Pancreas (tissue), 10 donors: ENCODE measurements at regions not wholly inside any gene's neighbourhood (a gene's known extent, or its start where the extent isn't known, plus 50 kb on each side); places are given as distances from the start of the nearest gene placed in this dataset.

Experiments used
- ATAC-seq, 4 donors: fragments of 200-7000 bp; cut with Tn5 transposase; one replicate each; pipeline versions ENCODE4 v1.8.0 to v1.9.1; 2020; ENCODE audit warnings: mild to moderate bottlenecking in 4 of 4, moderate library complexity in 4 of 4
- DNase-seq, 6 donors: peaks; one replicate each; pipeline ENCODE4 v3.0.0-alpha.2; 2020
- FAIRE-seq: peaks from 2 replicates; lab custom pipeline; 2012; peaks lifted over from hg19 to GRCh38; lab: Jason Lieb, UNC
- H3K27ac ChIP-seq, 4 donors: fragments of 200-600 bp; sonication (generic); 1 replicate in 3 of 4; 2 replicates in 1 of 4; pipeline versions ENCODE4 v1.5.0 to v1.8.0; 2020
- H3K27me3 ChIP-seq, 4 donors: fragments of 200-600 bp; one replicate each; pipeline ENCODE4 v1.8.0; 2021
- H3K36me3 ChIP-seq, 3 donors: fragments of 200-600 bp; sonication (generic) in 1 of 3; one replicate each; pipeline versions ENCODE4 v1.5.0 to v1.8.0; 2020 to 2021
- H3K4me1 ChIP-seq, 3 donors: fragments of 200-600 bp; one replicate each; pipeline ENCODE4 v1.8.0; 2021
- H3K4me3 ChIP-seq, 4 donors: fragments of 200-600 bp; sonication (generic) in 2 of 4; one replicate each; pipeline versions ENCODE4 v1.5.0 to v1.8.0; 2020 to 2021
- H3K9me3 ChIP-seq, 4 donors: fragments of 200-600 bp; one replicate each; pipeline ENCODE4 v1.8.0; 2021
- WGBS, 2 donors: extraction: QIAGEN DNeasy Blood & Tissue Kit; methylation state at CpG; one replicate each; pipeline ENCODE4 v1.1.7; 2013; 5-methylcytosine and 5-hydroxymethylcytosine counted together
- intact Hi-C, 3 donors: fragments of 100-400 bp; cut with DNase I; formaldehyde crosslinking; loops; one replicate each; pipeline versions ENCODE4 v1.11.1 to v1.14.2; 2022
- TF ChIP-seq, protein P1 (sequence below), 4 donors: fragments of 200-600 bp; sonication (generic) in 3 of 4; IDR thresholded peaks; one replicate each; pipeline versions ENCODE4 v1.5.0 to v1.8.0; 2021; ENCODE audit warnings: antibody characterized with exemption in 4 of 4
- donor health status: healthy with polysubstance abuse.
- donor health status: DM: no; HTN: no; CAD: no; lungs with moderate emphysema.
- donor health status: DM: no; HTN: no; CAD: no.
- donor health status: control.
- donor health status: control.
- donor health status: Bipolar disorder and iron deficiency.
- donor health status: DM: yes; HTN: yes; CAD: no.
- donor health status: DM: no; HTN: no; CAD: no.
- donor health status: DM: no; HTN: no; CAD: no.
- donor health status: DM: yes; HTN: yes; CAD: no.

DNA sequence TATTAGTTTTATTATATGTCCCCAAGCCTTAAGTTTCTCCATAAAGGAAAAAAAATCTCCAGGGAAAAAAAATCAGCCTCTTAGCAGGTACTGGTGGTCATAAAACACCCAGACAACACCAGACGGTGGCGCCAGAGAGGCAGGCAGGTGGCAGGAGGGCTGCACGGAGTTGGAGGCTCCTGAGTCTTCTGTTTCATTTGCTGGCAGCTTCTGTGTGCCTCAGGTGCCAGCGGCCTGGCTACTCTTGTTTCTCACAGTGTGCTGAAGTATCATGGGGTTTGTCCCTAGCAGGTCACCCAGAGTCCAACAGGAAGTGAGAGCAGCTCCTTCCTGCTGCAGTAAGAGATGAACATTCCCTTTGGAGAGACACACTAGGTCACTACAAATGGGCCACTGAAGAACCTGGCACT lies 123.3 kb upstream of the GADD45A start:
- H3K9me3 ChIP-seq, result no peaks in the 10 kb centered on the region
- H3K36me3 ChIP-seq, result no peaks in the 10 kb centered on the region
- H3K4me1 ChIP-seq, result peaks cover 0 to 12% (median 8%) of the 10 kb centered on the region in 3 donors
- ATAC-seq, result peak; percentile 94 to 98 (median 96)
- FAIRE-seq, result no peak
- DNase-seq, result peak; percentile 94 to 100 (median 96)
- 2 to 4% methylated on average over 4 of the region's 4 CpGs for WGBS, 2 donors
- TF ChIP-seq, protein P1, sequence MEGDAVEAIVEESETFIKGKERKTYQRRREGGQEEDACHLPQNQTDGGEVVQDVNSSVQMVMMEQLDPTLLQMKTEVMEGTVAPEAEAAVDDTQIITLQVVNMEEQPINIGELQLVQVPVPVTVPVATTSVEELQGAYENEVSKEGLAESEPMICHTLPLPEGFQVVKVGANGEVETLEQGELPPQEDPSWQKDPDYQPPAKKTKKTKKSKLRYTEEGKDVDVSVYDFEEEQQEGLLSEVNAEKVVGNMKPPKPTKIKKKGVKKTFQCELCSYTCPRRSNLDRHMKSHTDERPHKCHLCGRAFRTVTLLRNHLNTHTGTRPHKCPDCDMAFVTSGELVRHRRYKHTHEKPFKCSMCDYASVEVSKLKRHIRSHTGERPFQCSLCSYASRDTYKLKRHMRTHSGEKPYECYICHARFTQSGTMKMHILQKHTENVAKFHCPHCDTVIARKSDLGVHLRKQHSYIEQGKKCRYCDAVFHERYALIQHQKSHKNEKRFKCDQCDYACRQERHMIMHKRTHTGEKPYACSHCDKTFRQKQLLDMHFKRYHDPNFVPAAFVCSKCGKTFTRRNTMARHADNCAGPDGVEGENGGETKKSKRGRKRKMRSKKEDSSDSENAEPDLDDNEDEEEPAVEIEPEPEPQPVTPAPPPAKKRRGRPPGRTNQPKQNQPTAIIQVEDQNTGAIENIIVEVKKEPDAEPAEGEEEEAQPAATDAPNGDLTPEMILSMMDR (IDR thresholded peaks at IDR 0.05), result peak; percentile 77 to 87 (median 83)
- H3K4me3 ChIP-seq, result no peak overlapping the region
- H3K27ac ChIP-seq, result peak overlapping the region in 3 of 4 donors; percentile 52 to 56 (median 55)
- H3K27me3 ChIP-seq, result no peaks in the 10 kb centered on the region
- intact Hi-C loops, result loop anchor here in 2 of 3 donors (5.0 to 10.0 kb wide), 2 partner anchors 193 to 196 kb away; no protein-coding TSS in a partner anchor

DNA sequence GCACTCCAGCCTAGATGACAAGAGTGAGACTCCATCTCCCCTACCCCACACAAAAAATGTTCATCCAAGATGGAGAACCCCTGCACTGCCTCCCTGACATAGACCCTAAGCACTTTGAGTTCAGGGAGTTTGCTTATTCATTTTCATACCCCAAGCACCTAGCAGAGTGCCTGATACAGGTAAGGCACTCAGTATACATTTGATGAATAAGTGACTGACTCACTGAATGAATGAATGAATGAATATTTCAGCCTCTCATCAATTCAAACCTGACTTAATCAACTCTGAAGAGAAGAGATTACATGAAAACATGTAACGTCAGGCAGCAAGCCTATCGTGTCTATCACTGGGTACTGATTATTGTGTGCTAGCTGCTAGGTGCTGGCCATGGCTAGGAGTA lies 121.3 kb upstream of the GADD45A start:
- H3K4me1 ChIP-seq, result peaks cover 0 to 12% (median 8%) of the 10 kb centered on the region in 3 donors
- FAIRE-seq (no peak), DNase-seq (no peak), ATAC-seq (no peak)
- H3K36me3 ChIP-seq, result no peaks in the 10 kb centered on the region
- H3K27me3 ChIP-seq, result no peaks in the 10 kb centered on the region
- no peak overlapping the region for H3K27ac ChIP-seq
- TF ChIP-seq, protein P1 (IDR thresholded peaks at IDR 0.05), result no peak
- 74 to 82% methylated on average over 2 of the region's 2 CpGs for WGBS, 2 donors
- intact Hi-C loops, result loop anchor here in 2 of 3 donors (5.0 to 10.0 kb wide), 2 partner anchors 191 to 194 kb away; no protein-coding TSS in a partner anchor
- H3K9me3 ChIP-seq, result no peaks in the 10 kb centered on the region
- no peak overlapping the region for H3K4me3 ChIP-seq

DNA sequence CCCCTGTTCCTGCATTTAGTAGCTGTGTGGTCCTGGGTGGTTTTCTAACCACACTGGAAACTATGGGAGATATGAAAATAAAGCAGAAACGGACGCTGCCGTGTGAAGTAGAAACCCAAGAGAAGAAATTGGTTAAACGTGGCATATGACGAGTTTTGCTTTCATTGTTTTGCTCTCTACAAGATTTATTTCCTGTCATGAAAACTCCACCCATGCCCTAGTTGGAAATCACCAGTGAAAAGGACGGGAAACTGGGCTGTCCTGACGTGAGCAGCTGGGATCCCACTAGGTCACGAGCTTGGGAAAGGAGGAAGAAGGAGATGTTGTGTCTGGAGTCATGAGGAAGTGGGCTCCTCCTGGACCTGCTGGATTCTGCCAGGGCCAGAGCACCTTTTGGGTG lies 120.8 kb upstream of the GADD45A start:
- Histone ChIP-seq H3K4me3 (no peak overlapping the region), H3K4me1 (peaks cover 0 to 12% (median 8%) of the 10 kb centered on the region in 3 donors), H3K9me3 (no peaks in the 10 kb centered on the region), H3K27ac (no peak overlapping the region), H3K27me3 (no peaks in the 10 kb centered on the region), H3K36me3 (no peaks in the 10 kb centered on the region)
- peak in 1 of 4 donors; percentile 7 for ATAC-seq
- 73 to 75% methylated on average over 8 of the region's 8 CpGs for WGBS, 2 donors
- no peak for FAIRE-seq
- TF ChIP-seq, protein P1 (IDR thresholded peaks at IDR 0.05), result no peak
- intact Hi-C loops, result loop anchor here in 2 of 3 donors (5.0 to 10.0 kb wide), 2 partner anchors 191 to 193 kb away; no protein-coding TSS in a partner anchor
- DNase-seq, result no peak

DNA sequence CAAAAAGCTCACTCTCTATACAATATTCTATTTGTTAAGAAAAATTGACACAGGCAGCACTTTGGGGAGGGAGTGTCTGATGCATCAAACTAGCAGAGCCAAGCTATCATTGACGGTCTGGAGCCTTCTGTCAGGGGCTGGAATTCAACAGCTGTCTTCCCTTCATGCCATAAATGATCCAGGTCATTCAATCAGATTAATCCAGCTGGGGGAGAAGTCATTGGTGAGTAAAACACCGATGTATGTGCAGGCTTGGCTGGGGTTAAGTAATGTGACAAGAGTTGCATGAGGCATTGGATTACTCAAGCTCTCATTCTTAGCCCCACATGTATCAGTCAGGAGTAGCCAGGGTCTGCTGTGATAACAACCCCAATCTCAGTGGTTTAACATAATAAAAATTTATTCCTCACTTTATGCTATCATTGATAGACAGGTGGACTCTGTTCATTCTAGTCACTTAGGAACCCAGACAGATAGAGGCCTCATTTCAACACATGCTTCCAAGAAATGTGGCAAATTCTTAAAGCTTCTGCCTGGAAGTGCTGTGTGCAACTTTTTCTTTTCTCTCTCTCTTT lies 118.1 kb upstream of the GADD45A start:
- no peaks in the 10 kb centered on the region for H3K27me3 ChIP-seq
- H3K27ac ChIP-seq, result no peak overlapping the region
- no peaks in the 10 kb centered on the region for H3K9me3 ChIP-seq
- H3K36me3 ChIP-seq, result no peaks in the 10 kb centered on the region
- WGBS, 2 donors, result 87 to 97% methylated on average over 2 of the region's 2 CpGs
- TF ChIP-seq, protein P1 (IDR thresholded peaks at IDR 0.05), result no peak
- ATAC-seq (no peak), FAIRE-seq (no peak), DNase-seq (no peak)
- peaks cover 19% of the 10 kb centered on the region in 3 donors for H3K4me1 ChIP-seq
- no peak overlapping the region for H3K4me3 ChIP-seq
- intact Hi-C loops, result loop anchor here in 1 of 3 donors (10.0 kb wide), 1 partner anchor 188 kb away; no protein-coding TSS in a partner anchor
